ENCODE measurements at regions not wholly inside any gene's neighbourhood (a gene's known extent, or its start where the extent isn't known, plus 50 kb on each side); places are given as distances from the start of the nearest gene placed in this dataset.

DNA sequence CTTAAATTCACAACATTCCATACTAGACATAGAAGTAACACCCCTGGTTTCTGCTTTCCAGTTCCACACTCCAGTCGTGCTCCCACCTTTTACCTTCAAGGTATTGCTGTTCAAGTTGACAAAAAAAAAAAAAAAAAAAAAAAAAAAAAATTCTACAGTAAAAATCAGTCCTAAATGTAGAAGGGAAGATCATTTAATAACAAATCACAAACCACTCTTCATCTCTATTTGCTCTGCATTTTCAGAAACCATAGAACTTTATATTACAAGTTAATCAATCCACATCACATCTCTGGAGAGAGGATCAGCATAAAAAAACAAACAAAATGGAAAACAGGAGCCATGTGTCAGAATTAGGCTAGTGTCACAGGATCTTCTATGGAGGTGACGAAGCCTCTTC lies 206.3 kb upstream of the KLF14 start:
- Histone ChIP-seq H3K9me3 (replicated peaks; ENCODE audit: control insufficient read depth, insufficient read depth, low read length) (no peaks in the 10 kb centered on the region), H3K27me3 (ENCODE audit: control insufficient read depth in 2 of 2, insufficient read depth in 2 of 2, low read length in 2 of 2) (no peaks in the 10 kb centered on the region), H3K9ac (replicated peaks; ENCODE audit: extremely low read depth, insufficient read depth, low read length) (no peak overlapping the region), H3K4me1 (ENCODE audit: control insufficient read depth, extremely low read depth, insufficient read depth, low read length) (peaks cover 13% of the 10 kb centered on the region), H4K20me1 (replicated peaks; ENCODE audit: control insufficient read depth, extremely low read depth, insufficient read depth, low read length) (no peaks in the 10 kb centered on the region), H3K27ac (ENCODE audit: insufficient read depth, low read depth, low read length) (no peak overlapping the region), H3K4me2 (ENCODE audit: insufficient read depth, low read length) (peak overlapping the region; percentile 43), H2AFZ (ENCODE audit: low read depth, low read length) (no peak overlapping the region), H3K36me3 (ENCODE audit: control insufficient read depth in 2 of 2, extremely low read depth in 1 of 2, insufficient read depth in 2 of 2, low read length in 2 of 2) (peaks cover 0 to under 1% of the 10 kb centered on the region in 2 experiments), H3K9me1 (replicated peaks; ENCODE audit: control insufficient read depth, extremely low read depth, insufficient read depth, low read length) (no peaks in the 10 kb centered on the region), H3K79me2 (ENCODE audit: control insufficient read depth, insufficient read depth, low read length) (peaks cover 1% of the 10 kb centered on the region), H3K4me3 (replicated peaks in 1 of 3; ENCODE audit: insufficient read depth in 1 of 3, low read depth in 1 of 3, low read length in 3 of 3) (peak overlapping the region in 1 of 3 experiments; percentile 29)
- no peak for DNase-seq (ENCODE audit: low read depth, low spot score)
- no TSS peak for BruUV-seq (replicated peaks)
- ChIA-PET POLR2A (no interaction called here), CTCF (interaction anchor here (0.8 to 5.7 kb wide), 6 partner anchors 9 to 67 kb away, joined by 3 to 31 read pairs (median 6); no protein-coding TSS in a partner anchor)
- dilution Hi-C loops (cut with MboI; ENCODE audit: extremely low pct_ligation_motif_present, low sequenced_read_pairs) (no loop called here), intact Hi-C loops (cut with micrococcal nuclease) (no loop called here)
- TF ChIP-seq FOS (IDR thresholded peaks at IDR 0.05; ENCODE audit: borderline replicate concordance, insufficient read depth, low read length) (no peak), POLR2A (IDR thresholded peaks at IDR 0.05; ENCODE audit: low read depth, low read length) (no peak), JUN (IDR thresholded peaks at IDR 0.05; ENCODE audit: borderline replicate concordance, insufficient read depth, insufficient read length, low read depth) (no peak), EZH2 (IDR thresholded peaks at IDR 0.05; ENCODE audit: borderline replicate concordance, low read depth, low read length, severe bottlenecking) (no peak), GATA2 (IDR thresholded peaks at IDR 0.05; ENCODE audit: insufficient read depth, insufficient read length, low read depth, low read length) (no peak), POLR2AphosphoS5 (IDR thresholded peaks at IDR 0.05; ENCODE audit: insufficient read depth, low read depth, low read length) (no peak), MYC (IDR thresholded peaks at IDR 0.05; ENCODE audit: low read depth, low read length) (no peak)
- TF ChIP-seq, protein P1, sequence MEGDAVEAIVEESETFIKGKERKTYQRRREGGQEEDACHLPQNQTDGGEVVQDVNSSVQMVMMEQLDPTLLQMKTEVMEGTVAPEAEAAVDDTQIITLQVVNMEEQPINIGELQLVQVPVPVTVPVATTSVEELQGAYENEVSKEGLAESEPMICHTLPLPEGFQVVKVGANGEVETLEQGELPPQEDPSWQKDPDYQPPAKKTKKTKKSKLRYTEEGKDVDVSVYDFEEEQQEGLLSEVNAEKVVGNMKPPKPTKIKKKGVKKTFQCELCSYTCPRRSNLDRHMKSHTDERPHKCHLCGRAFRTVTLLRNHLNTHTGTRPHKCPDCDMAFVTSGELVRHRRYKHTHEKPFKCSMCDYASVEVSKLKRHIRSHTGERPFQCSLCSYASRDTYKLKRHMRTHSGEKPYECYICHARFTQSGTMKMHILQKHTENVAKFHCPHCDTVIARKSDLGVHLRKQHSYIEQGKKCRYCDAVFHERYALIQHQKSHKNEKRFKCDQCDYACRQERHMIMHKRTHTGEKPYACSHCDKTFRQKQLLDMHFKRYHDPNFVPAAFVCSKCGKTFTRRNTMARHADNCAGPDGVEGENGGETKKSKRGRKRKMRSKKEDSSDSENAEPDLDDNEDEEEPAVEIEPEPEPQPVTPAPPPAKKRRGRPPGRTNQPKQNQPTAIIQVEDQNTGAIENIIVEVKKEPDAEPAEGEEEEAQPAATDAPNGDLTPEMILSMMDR (IDR thresholded peaks at IDR 0.05; ENCODE audit: extremely low read depth in 1 of 2, insufficient read depth in 1 of 2, low read depth in 1 of 2, low read length in 2 of 2): no peak
- TF ChIP-seq, protein P2, sequence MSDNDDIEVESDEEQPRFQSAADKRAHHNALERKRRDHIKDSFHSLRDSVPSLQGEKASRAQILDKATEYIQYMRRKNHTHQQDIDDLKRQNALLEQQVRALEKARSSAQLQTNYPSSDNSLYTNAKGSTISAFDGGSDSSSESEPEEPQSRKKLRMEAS (IDR thresholded peaks at IDR 0.05; ENCODE audit: insufficient read depth, insufficient read length): no peak
- peak; percentile 8 for FAIRE-seq
